T-cell (primary cell): ENCODE measurements at regions not wholly inside any gene's neighbourhood (a gene's known extent, or its start where the extent isn't known, plus 50 kb on each side); places are given as distances from the start of the nearest gene placed in this dataset.

ENCODE experiments used
- ATAC-seq, 4 experiments: fragments of 200-7000 bp in 3 of 4; fragments of 150-1000 bp in 1 of 4; cut with Tn5 transposase; replicated peaks in 1 of 4; 1 replicate in 3 of 4; 2 replicates in 1 of 4; pipeline ENCODE4 v1.10.0; 2021; ENCODE audit warnings: moderate library complexity in 3 of 4, mild to moderate bottlenecking in 2 of 4, moderate number of reproducible peaks in 1 of 4
- CTCF ChIA-PET, 2 donors: fragments of 300-600 bp; sonication (Branson Sonifier 250); formaldehyde crosslinking; loops; one replicate each; lab custom pipeline; 2022; ENCODE audit warnings: antibody characterized with exemption in 2 of 2; lab: Charles Lee
- POLR2A ChIA-PET, 2 donors: fragments of 300-600 bp; sonication (Branson Sonifier 250); formaldehyde crosslinking; loops; one replicate each; lab custom pipeline; 2022; ENCODE audit warnings: antibody characterized with exemption in 2 of 2; lab: Charles Lee
- DNase-seq, 35 experiments: peaks; one replicate each; pipeline versions ENCODE4 v3.0.0 to v3.0.0-alpha.2; 2013 to 2023
- H3K27ac ChIP-seq: one replicate; pipeline ENCODE4 v1.5.1; 2013; ENCODE audit warnings: low read length
- H3K27me3 ChIP-seq, 2 experiments: replicated peaks in 1 of 2; 1 replicate in 1 of 2; 2 replicates in 1 of 2; pipeline versions ENCODE4 v1.6.1 to v1.7.0; 2013; ENCODE audit warnings: low read length in 1 of 2, mixed read lengths in 1 of 2; ENCODE audit not compliant: control insufficient read depth in 2 of 2, insufficient read depth in 2 of 2; ENCODE audit errors: extremely low read depth in 1 of 2
- H3K36me3 ChIP-seq, 2 donors: 1 replicate in 1 of 2; 2 replicates in 1 of 2; pipeline versions ENCODE4 v1.6.1 to v1.7.0; 2013; ENCODE audit warnings: low read length in 1 of 2; ENCODE audit not compliant: control insufficient read depth in 2 of 2, insufficient read depth in 1 of 2; ENCODE audit errors: extremely low read depth in 1 of 2
- H3K4me1 ChIP-seq, 2 experiments: 1 replicate in 1 of 2; 2 replicates in 1 of 2; pipeline versions ENCODE4 v1.6.1 to v1.7.0; 2013; ENCODE audit warnings: low read length in 2 of 2, mixed read lengths in 1 of 2; ENCODE audit not compliant: insufficient read depth in 2 of 2, control insufficient read depth in 1 of 2; ENCODE audit errors: extremely low read depth in 1 of 2
- H3K4me3 ChIP-seq, 2 donors: 1 replicate in 1 of 2; 2 replicates in 1 of 2; pipeline versions ENCODE4 v1.5.1 to v1.7.0; 2013; ENCODE audit warnings: mild to moderate bottlenecking in 2 of 2, low read length in 1 of 2, moderate library complexity in 1 of 2; ENCODE audit not compliant: control insufficient read depth in 1 of 2; ENCODE audit errors: extremely low read depth in 1 of 2
- H3K9me3 ChIP-seq: 2 replicates; pipeline ENCODE4 v1.7.0; 2013
- H3K27ac Mint-ChIP-seq, 2 donors: one replicate each; pipeline ENCODE4 v1.8.0; 2020 to 2021; ENCODE audit warnings: mild to moderate bottlenecking in 2 of 2, mixed read lengths in 2 of 2
- H3K27me3 Mint-ChIP-seq, 2 donors: one replicate each; pipeline ENCODE4 v1.8.0; 2021 to 2022; ENCODE audit warnings: mixed read lengths in 2 of 2
- H3K36me3 Mint-ChIP-seq: one replicate; pipeline ENCODE4 v1.8.0; 2021; ENCODE audit warnings: mixed read lengths
- H3K4me1 Mint-ChIP-seq, 3 donors: one replicate each; pipeline ENCODE4 v1.8.0; 2020 to 2022; ENCODE audit warnings: mixed read lengths in 3 of 3, mild to moderate bottlenecking in 1 of 3
- H3K4me3 Mint-ChIP-seq, 3 donors: one replicate each; pipeline ENCODE4 v1.8.0; 2020 to 2022; ENCODE audit warnings: mild to moderate bottlenecking in 3 of 3, mixed read lengths in 3 of 3, moderate library complexity in 3 of 3
- H3K9me3 Mint-ChIP-seq, 3 donors: one replicate each; pipeline ENCODE4 v1.8.0; 2020 to 2022; ENCODE audit warnings: mixed read lengths in 3 of 3
- WGBS: methylation state at CpG from one replicate; pipeline ENCODE4 v1.1.5; 2013; ENCODE audit warnings: missing lambda C conversion rate; ENCODE audit not compliant: insufficient coverage; 5-methylcytosine and 5-hydroxymethylcytosine counted together

DNA sequence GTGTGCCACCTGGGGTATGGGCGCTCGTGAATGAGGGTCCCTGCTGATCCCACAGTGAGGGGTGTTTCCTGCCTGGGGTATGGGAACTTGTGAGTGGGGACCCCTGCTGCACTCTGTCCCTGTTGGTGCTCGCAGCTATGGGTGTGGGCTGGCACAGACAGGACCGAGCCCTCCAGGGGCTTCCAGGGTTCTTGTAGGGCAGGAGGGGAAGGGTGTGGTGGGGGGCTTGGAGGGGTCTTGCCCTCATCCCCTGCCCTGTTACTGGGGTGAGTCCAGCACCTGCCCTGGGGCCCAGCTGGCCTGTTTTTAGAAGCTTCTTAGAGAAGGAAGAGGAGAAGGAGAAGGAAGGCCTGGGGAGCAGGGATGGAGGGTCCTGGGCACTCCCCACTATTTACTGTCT is 377.0 kb upstream of the NUPR2 start:
- H3K9me3 Mint-ChIP-seq = peaks cover 11 to 28% (median 16%) of the 10 kb centered on the region in 3 donors

DNA sequence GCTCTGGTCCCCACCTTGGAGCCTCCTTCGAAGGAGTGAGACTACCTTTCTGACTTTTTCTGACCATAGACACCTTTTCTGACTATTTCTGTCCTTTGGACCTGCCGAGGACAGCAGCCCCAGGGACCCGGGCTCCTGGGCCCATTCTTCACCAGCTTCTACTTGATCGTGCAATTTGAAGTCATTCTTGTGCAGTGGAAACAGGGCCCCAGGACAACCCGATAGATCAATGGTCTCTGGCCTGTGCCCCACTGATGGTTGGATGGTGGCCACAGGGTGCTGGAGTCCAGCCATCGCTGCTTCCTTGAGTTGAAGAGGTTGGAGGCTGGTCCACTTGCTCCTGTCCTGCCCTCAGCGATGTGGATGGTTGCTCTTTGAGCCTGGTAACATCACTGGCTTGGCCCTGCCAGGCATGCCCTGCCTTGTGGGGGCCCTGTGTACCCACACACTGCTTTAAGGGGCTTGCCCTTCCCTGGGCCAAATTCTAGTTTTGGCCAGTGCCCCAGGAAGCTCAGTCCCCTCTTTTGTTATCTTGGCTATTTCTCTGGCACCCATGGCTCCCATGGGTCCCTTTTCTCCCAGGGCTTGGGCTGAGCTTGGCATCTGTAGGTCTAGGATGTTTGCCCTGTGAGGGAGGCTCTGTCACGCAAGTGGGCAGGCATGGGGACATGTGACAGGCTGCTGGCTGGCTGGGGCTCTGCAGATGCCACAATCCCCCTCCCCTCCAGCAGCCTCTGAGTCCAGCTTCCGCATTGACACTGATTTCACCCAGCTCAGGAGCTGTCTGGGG is 375.6 kb upstream of the NUPR2 start:
- Histone ChIP-seq H3K36me3 (no peaks in the 10 kb centered on the region), H3K27me3 (no peaks in the 10 kb centered on the region), H3K4me1 (no peaks in the 10 kb centered on the region), H3K4me3 (no peak overlapping the region), H3K27ac (no peak overlapping the region), H3K9me3 (no peaks in the 10 kb centered on the region)
- ATAC-seq (no peak), DNase-seq (no peak)
- no peak overlapping the region for H3K4me3 Mint-ChIP-seq
- no peaks in the 10 kb centered on the region for H3K27me3 Mint-ChIP-seq
- 76% methylated on average over 7 of the region's 9 CpGs for WGBS
- H3K9me3 Mint-ChIP-seq = peaks cover 11 to 35% (median 16%) of the 10 kb centered on the region in 3 donors
- no peak overlapping the region for H3K27ac Mint-ChIP-seq
- no peaks in the 10 kb centered on the region for H3K4me1 Mint-ChIP-seq
- POLR2A ChIA-PET = no interaction called here
- CTCF ChIA-PET = no interaction called here
- no peaks in the 10 kb centered on the region for H3K36me3 Mint-ChIP-seq

More for the DNA sequence above, 377.0 kb upstream of the NUPR2 start:
- CTCF ChIA-PET = no interaction called here
- POLR2A ChIA-PET = no interaction called here
- Mint-ChIP-seq H3K4me1 (no peaks in the 10 kb centered on the region), H3K27me3 (no peaks in the 10 kb centered on the region), H3K27ac (no peak overlapping the region), H3K36me3 (no peaks in the 10 kb centered on the region), H3K4me3 (no peak overlapping the region)
- Histone ChIP-seq H3K27me3 (no peaks in the 10 kb centered on the region), H3K4me3 (no peak overlapping the region), H3K4me1 (no peaks in the 10 kb centered on the region), H3K27ac (no peak overlapping the region), H3K36me3 (no peaks in the 10 kb centered on the region), H3K9me3 (no peaks in the 10 kb centered on the region)
- DNase-seq (no peak), ATAC-seq (no peak)
- WGBS = 87% methylated on average over 3 of the region's 4 CpGs

DNA sequence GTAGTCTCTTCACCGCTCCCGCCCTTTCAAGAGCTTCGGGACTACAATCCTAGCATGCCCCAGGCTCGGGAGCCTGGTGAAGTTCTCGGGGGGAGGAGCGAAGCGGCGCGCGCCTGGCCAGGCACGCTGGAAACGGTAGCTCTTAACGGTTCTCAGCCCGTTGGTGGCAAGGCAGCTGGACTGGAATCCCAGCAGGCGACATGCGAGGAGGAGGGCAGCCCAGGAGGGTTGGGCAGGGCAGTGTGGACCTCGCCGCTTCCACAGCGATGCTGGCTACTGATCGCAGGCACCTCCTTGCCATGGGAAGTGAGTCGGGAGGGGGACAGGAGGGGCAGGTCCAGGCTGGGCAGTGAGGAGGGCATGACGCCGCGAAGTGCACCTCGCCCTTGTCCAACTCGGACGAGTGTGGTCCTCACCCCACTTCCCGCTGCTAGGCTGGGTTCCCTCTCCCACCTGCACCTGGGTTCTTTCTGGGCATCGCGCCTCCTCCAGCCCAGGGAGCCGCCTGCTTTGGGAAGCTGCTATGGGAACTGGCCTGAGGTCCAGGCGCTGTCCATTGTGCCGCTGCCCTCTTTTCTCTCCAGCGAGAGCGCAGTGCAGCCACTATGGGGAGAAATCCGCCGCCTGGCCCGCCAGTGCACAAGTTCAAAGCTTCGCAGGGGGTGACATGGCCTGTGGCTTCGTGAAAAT is 367.8 kb upstream of the NUPR2 start:
- Histone ChIP-seq H3K4me3 (no peak overlapping the region), H3K36me3 (no peaks in the 10 kb centered on the region), H3K27me3 (no peaks in the 10 kb centered on the region), H3K4me1 (no peaks in the 10 kb centered on the region), H3K27ac (no peak overlapping the region), H3K9me3 (no peaks in the 10 kb centered on the region)
- Mint-ChIP-seq H3K36me3 (no peaks in the 10 kb centered on the region), H3K4me3 (no peak overlapping the region), H3K27ac (no peak overlapping the region), H3K27me3 (no peaks in the 10 kb centered on the region), H3K9me3 (peaks cover 14 to 51% (median 44%) of the 10 kb centered on the region in 3 donors), H3K4me1 (no peaks in the 10 kb centered on the region)
- WGBS = 70% methylated on average over 40 of the region's 40 CpGs
- ATAC-seq (no peak), DNase-seq (no peak)
- ChIA-PET CTCF (no interaction called here), POLR2A (no interaction called here)

DNA sequence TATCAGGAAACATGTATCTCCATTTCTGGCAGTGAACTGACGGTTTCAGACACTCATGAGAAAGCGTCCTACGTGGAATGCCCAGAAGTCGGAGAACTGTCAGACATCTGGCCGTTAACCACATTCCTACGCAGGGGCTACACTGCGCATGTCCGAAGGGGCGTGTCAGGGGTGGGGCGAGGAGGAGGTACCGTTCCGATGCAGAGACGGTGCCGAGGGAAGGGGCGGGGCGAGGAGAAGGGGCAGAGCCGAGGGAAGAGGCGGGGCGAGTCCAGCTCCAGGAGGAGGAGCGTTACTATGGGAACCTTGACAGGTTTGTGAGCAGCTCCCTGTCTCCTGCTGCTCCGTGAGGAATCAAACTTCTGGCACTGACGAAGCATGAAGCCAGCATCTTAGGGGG is 366.9 kb upstream of the NUPR2 start:
- Mint-ChIP-seq H3K36me3 (no peaks in the 10 kb centered on the region), H3K27me3 (no peaks in the 10 kb centered on the region), H3K27ac (no peak overlapping the region), H3K4me1 (no peaks in the 10 kb centered on the region), H3K9me3 (peaks cover 16 to 48% (median 42%) of the 10 kb centered on the region in 3 donors), H3K4me3 (no peak overlapping the region)
- H3K4me3 ChIP-seq = no peak overlapping the region
- CTCF ChIA-PET = no interaction called here
- H3K27ac ChIP-seq = no peak overlapping the region
- POLR2A ChIA-PET = no interaction called here
- H3K27me3 ChIP-seq = no peaks in the 10 kb centered on the region
- H3K9me3 ChIP-seq = no peaks in the 10 kb centered on the region
- no peaks in the 10 kb centered on the region for H3K4me1 ChIP-seq
- ATAC-seq (no peak), DNase-seq (no peak)
- no peaks in the 10 kb centered on the region for H3K36me3 ChIP-seq
- WGBS = 72% methylated on average over 22 of the region's 22 CpGs

DNA sequence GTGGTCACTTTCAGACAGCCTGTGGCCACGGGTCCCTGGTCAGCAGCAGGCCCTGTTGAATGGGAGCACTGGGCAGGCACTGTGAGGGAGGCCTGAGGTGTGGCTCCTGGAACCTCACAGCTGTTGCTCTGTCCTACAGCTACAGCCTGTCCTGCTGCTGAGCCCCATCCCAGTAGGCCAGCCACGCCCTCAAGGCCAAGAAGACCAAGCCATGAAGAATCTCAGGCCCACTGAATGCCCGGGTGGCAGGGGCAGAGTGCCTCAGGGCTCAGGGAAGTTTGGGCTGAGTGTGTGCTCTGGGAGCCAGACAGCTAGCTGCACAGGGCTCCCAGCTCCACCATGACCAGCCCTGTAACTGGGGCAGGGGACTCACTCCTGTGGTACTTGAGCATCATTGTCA is 363.5 kb upstream of the NUPR2 start:
- POLR2A ChIA-PET = no interaction called here

DNA sequence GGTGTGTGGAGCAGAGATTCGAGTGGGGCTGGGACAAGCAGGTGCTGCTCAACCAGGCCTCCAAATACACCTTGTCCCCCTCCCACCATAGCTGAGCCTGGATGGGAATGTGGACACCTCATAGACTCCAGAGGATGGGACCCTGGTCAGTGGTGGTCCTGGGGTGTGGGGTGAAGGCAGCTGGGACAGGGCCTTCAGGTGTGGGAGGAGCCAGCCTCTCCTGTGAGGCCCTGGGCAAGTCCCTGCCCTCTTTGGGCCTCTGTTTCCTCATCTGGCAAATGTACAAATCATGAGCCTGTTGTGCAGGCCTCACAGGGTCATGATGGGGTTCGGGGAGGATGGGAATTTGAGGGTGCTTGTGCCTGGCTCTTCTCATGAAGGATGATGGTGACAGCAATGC is 362.9 kb upstream of the NUPR2 start:
- H3K36me3 ChIP-seq = no peaks in the 10 kb centered on the region
- Mint-ChIP-seq H3K4me1 (no peaks in the 10 kb centered on the region), H3K27ac (no peak overlapping the region), H3K4me3 (no peak overlapping the region), H3K27me3 (no peaks in the 10 kb centered on the region), H3K9me3 (peaks cover 21 to 55% (median 39%) of the 10 kb centered on the region in 3 donors), H3K36me3 (no peaks in the 10 kb centered on the region)
- ChIA-PET CTCF (no interaction called here), POLR2A (no interaction called here)
- H3K4me3 ChIP-seq = no peak overlapping the region
- no CpG with 5 or more reads among the region's 2 CpGs for WGBS
- no peaks in the 10 kb centered on the region for H3K4me1 ChIP-seq
- no peaks in the 10 kb centered on the region for H3K9me3 ChIP-seq
- H3K27me3 ChIP-seq = no peaks in the 10 kb centered on the region
- no peak for ATAC-seq
- no peak overlapping the region for H3K27ac ChIP-seq
- no peak for DNase-seq

More for the DNA sequence above, 363.5 kb upstream of the NUPR2 start:
- no peak overlapping the region for H3K27ac ChIP-seq
- H3K9me3 ChIP-seq = no peaks in the 10 kb centered on the region
- H3K27me3 Mint-ChIP-seq = no peaks in the 10 kb centered on the region
- WGBS = 60% methylated on average over 2 of the region's 3 CpGs
- no peak overlapping the region for H3K4me3 ChIP-seq
- no peaks in the 10 kb centered on the region for H3K36me3 ChIP-seq
- no peaks in the 10 kb centered on the region for H3K27me3 ChIP-seq
- CTCF ChIA-PET = no interaction called here
- H3K4me3 Mint-ChIP-seq = no peak overlapping the region
- no peaks in the 10 kb centered on the region for H3K36me3 Mint-ChIP-seq
- no peaks in the 10 kb centered on the region for H3K4me1 Mint-ChIP-seq
- H3K27ac Mint-ChIP-seq = no peak overlapping the region
- ATAC-seq (no peak), DNase-seq (no peak)
- no peaks in the 10 kb centered on the region for H3K4me1 ChIP-seq
- peaks cover 21 to 51% (median 44%) of the 10 kb centered on the region in 3 donors for H3K9me3 Mint-ChIP-seq
